ENCODE measurements at regions not wholly inside any gene's neighbourhood (a gene's known extent, or its start where the extent isn't known, plus 50 kb on each side); places are given as distances from the start of the nearest gene placed in this dataset.

DNA sequence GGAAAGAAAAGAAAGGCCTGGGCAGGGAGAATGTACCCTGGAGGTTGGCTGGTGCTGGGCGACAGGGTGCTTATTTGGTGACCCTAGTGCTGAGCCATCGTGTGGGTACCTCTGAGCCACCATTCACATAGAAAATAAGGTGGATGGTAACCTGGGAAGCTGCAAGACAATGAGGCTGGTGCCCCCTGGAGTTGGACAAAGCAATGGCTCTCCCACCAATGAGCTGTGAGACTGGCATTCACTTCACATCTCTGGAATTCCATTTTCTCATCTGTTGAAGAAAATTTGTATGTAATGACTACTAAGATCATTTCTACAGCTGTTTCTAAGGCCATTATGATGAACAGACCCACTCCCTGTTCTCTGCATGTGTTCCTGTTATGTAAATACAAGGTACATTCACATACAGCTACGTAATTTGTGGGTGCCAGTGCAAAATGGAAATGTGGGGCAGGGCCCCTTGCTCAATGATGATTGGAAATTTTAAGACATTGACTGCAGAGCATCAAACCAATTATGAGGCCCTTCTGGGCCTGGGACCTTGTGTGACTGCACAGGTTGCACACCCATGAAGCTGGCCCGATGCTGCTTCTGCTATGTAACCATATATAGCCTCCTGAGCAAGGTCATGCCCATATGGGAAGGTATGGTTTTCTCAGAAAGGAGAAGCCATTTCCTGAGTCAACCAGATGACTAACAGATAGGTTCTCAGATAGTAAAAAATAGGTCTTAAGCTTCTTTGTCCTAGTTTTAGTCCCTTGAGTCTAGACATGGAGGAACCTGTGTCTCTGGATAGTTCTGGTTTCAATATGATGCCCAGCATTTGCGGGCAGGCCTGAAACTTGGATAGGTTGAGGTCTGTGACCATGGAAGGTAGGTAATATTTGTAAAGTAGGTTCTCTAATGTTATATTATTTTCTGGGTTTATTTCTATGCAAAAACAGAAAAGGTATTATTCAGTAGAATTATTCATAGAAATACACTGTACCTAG lies 63.4 kb upstream of the IGF1 start:
- H3K27ac ChIP-seq (ENCODE audit: extremely low read depth, low read depth, low read length) = no peak overlapping the region
- no peaks in the 10 kb centered on the region for H3K9me3 ChIP-seq (ENCODE audit: control insufficient read depth, insufficient read depth, low read depth, low read length)
- H3K4me1 ChIP-seq (ENCODE audit: control insufficient read depth, insufficient read depth, low read length) = no peaks in the 10 kb centered on the region
- H3K4me3 ChIP-seq (ENCODE audit: low read depth, low read length) = no peak overlapping the region
- TF ChIP-seq CTCF (tag by site-specific recombination; IDR thresholded peaks at IDR 0.05) = no peak
- TF ChIP-seq ZXDB (tag by site-specific recombination; IDR thresholded peaks at IDR 0.05) = no peak
- no peak for TF ChIP-seq ZBTB1 (tag by site-specific recombination; IDR thresholded peaks at IDR 0.05)
- TF ChIP-seq ZNF670 (tag by site-specific recombination; IDR thresholded peaks at IDR 0.05; ENCODE audit: low read depth) = no peak
- TF ChIP-seq BCL6B (tag by site-specific recombination; IDR thresholded peaks at IDR 0.05) = no peak
- TF ChIP-seq ZNF48 (tag by site-specific recombination; IDR thresholded peaks at IDR 0.05) = no peak
- TF ChIP-seq ZNF184 (tag by site-specific recombination; IDR thresholded peaks at IDR 0.05) = no peak
- TF ChIP-seq ZNF146 (tag by site-specific recombination; IDR thresholded peaks at IDR 0.05) = no peak
- no peak for TF ChIP-seq ZNF19 (tag by site-specific recombination; IDR thresholded peaks at IDR 0.05; ENCODE audit: low read depth)
- TF ChIP-seq ZEB2 (tag by site-specific recombination; IDR thresholded peaks at IDR 0.05) = no peak
- TF ChIP-seq SCRT2 (tag by site-specific recombination; IDR thresholded peaks at IDR 0.05) = no peak
- no peak for TF ChIP-seq KLF7 (tag by site-specific recombination; IDR thresholded peaks at IDR 0.05; ENCODE audit: borderline replicate concordance)
- TF ChIP-seq ZNF623 (tag by site-specific recombination; IDR thresholded peaks at IDR 0.05) = no peak
- TF ChIP-seq, protein P1, sequence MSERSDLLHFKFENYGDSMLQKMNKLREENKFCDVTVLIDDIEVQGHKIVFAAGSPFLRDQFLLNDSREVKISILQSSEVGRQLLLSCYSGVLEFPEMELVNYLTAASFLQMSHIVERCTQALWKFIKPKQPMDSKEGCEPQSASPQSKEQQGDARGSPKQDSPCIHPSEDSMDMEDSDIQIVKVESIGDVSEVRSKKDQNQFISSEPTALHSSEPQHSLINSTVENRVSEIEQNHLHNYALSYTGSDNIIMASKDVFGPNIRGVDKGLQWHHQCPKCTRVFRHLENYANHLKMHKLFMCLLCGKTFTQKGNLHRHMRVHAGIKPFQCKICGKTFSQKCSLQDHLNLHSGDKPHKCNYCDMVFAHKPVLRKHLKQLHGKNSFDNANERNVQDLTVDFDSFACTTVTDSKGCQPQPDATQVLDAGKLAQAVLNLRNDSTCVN (tag by site-specific recombination; optimal IDR thresholded peaks at IDR 0.05) = no peak
- TF ChIP-seq ZNF274 (IDR thresholded peaks at IDR 0.05; ENCODE audit: low read length) = no peak
- no peak for TF ChIP-seq ZNF274 (tag by site-specific recombination; IDR thresholded peaks at IDR 0.05; ENCODE audit: borderline replicate concordance)
- no peaks in the 10 kb centered on the region for H3K36me3 ChIP-seq (ENCODE audit: control insufficient read depth in 2 of 2, insufficient read depth in 1 of 2, low read length in 2 of 2)
- POLR2A ChIA-PET = no interaction called here
- CTCF ChIA-PET = interaction anchor here (0.6 to 1.7 kb wide), 2 partner anchors 60 to 243 kb away, joined by 3 to 5 read pairs; no protein-coding TSS in a partner anchor

DNA sequence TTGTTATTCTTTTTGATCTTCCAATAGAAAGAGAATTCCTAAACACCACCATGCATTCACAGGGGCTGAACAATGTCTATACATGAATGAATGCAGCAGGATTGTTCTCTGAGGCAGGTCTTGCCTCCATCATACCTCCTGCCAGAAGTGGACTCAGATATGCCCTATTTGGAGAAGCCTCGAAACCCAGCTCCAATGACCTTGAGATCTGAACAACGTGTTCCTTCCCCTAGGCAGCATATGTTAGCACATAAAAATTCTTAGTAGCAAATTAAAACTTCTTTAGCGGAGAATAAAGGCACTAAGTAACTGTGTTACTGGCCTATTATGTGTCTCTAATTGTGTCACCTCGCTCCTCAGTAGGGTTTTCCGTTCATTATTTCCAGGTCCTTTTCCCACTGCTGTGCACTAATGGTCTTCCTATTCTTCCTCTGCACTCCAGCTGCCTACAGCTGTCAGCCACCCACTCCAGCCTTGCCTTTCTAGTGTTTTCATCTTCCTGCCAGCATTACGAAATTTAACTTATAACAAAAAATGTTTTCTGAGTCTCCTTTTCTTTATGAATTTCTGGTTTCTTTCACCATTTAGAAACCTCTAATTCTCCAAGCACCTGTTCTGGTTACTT lies 62.6 kb upstream of the IGF1 start:
- ChIA-PET POLR2A (no interaction called here), CTCF (interaction anchor here (1.4 to 1.7 kb wide), 2 partner anchors 59 to 242 kb away, joined by 4 to 5 read pairs; no protein-coding TSS in a partner anchor)
- Histone ChIP-seq H3K27ac (ENCODE audit: extremely low read depth, low read depth, low read length) (no peak overlapping the region), H3K9me3 (ENCODE audit: control insufficient read depth, insufficient read depth, low read depth, low read length) (no peaks in the 10 kb centered on the region), H3K4me3 (ENCODE audit: low read depth, low read length) (no peak overlapping the region), H3K36me3 (ENCODE audit: control insufficient read depth in 2 of 2, insufficient read depth in 1 of 2, low read length in 2 of 2) (no peaks in the 10 kb centered on the region), H3K4me1 (ENCODE audit: control insufficient read depth, insufficient read depth, low read length) (no peaks in the 10 kb centered on the region)
- TF ChIP-seq ZNF174 (tag by site-specific recombination; IDR thresholded peaks at IDR 0.05) (no peak), ZNF623 (tag by site-specific recombination; IDR thresholded peaks at IDR 0.05) (no peak), ZNF514 (tag by site-specific recombination; IDR thresholded peaks at IDR 0.05) (no peak), ZNF76 (tag by site-specific recombination; IDR thresholded peaks at IDR 0.05; ENCODE audit: borderline replicate concordance, low read depth) (no peak), ZFP37 (tag by site-specific recombination; IDR thresholded peaks at IDR 0.05) (no peak), ZSCAN16 (tag by site-specific recombination; IDR thresholded peaks at IDR 0.05) (no peak), ZNF341 (tag by site-specific recombination; IDR thresholded peaks at IDR 0.05; ENCODE audit: low read depth) (no peak), ZNF610 (tag by site-specific recombination; IDR thresholded peaks at IDR 0.05; ENCODE audit: borderline replicate concordance) (no peak), ZNF843 (tag by site-specific recombination; IDR thresholded peaks at IDR 0.05) (no peak), YY1 (tag by site-specific recombination; IDR thresholded peaks at IDR 0.05) (no peak)
